Keratinocyte (primary cell): ENCODE measurements at regions not wholly inside any gene's neighbourhood (a gene's known extent, or its start where the extent isn't known, plus 50 kb on each side); places are given as distances from the start of the nearest gene placed in this dataset.

Experiments used
- DNase-seq: peaks from one replicate; pipeline ENCODE4 v3.0.0-alpha.2; 2011; ENCODE audit warnings: low read depth, missing footprints, low spot score
- FAIRE-seq: peaks from 2 replicates; lab custom pipeline; 2011; peaks lifted over from hg19 to GRCh38; lab: Jason Lieb, UNC
- H2AFZ ChIP-seq: 2 replicates; pipeline ENCODE4 v1.6.0; 2012; ENCODE audit warnings: low read length, control low read depth, inconsistent platforms; ENCODE audit not compliant: control insufficient read depth
- H3K27ac ChIP-seq: 2 replicates; pipeline ENCODE4 v1.5.1; 2011; ENCODE audit warnings: low read length; ENCODE audit not compliant: control insufficient read depth, insufficient read depth
- H3K27me3 ChIP-seq: 3 replicates; pipeline ENCODE4 v1.6.0; 2011; ENCODE audit warnings: low read length; ENCODE audit not compliant: control insufficient read depth, insufficient read depth; ENCODE audit errors: extremely low read depth
- H3K36me3 ChIP-seq, 2 experiments: 2 replicates in 1 of 2; 3 replicates in 1 of 2; pipeline ENCODE4 v1.5.1; 2011; ENCODE audit warnings: low read length in 2 of 2, mild to moderate bottlenecking in 1 of 2; ENCODE audit not compliant: control insufficient read depth in 2 of 2, insufficient read depth in 2 of 2; ENCODE audit errors: extremely low read depth in 1 of 2
- H3K4me1 ChIP-seq: 3 replicates; pipeline ENCODE4 v1.5.1; 2011; ENCODE audit warnings: low read length; ENCODE audit not compliant: control insufficient read depth, insufficient read depth; ENCODE audit errors: extremely low read depth
- H3K4me2 ChIP-seq: 3 replicates; pipeline ENCODE4 v1.6.0; 2011; ENCODE audit warnings: low read depth, low read length; ENCODE audit not compliant: control insufficient read depth, insufficient read depth; ENCODE audit errors: extremely low read depth
- H3K4me3 ChIP-seq, 3 experiments: fragments of 200-600 bp in 1 of 3; sonication (generic) in 1 of 3; 2 replicates in 2 of 3; 3 replicates in 1 of 3; pipeline ENCODE4 v1.5.1; 2011 to 2016; ENCODE audit warnings: low read length in 3 of 3, mild to moderate bottlenecking in 3 of 3, control low read depth in 2 of 3, inconsistent platforms in 1 of 3, low read depth in 1 of 3, mixed read lengths in 1 of 3, mixed run types in 1 of 3, moderate library complexity in 1 of 3; ENCODE audit not compliant: control insufficient read depth in 2 of 3, insufficient read depth in 2 of 3; ENCODE audit errors: extremely low read depth in 1 of 3
- H3K79me2 ChIP-seq: 2 replicates; pipeline ENCODE4 v1.6.0; 2012; ENCODE audit warnings: low read length; ENCODE audit not compliant: control insufficient read depth, insufficient read depth
- H3K9ac ChIP-seq: 3 replicates; pipeline ENCODE4 v1.6.0; 2011; ENCODE audit warnings: low read length; ENCODE audit not compliant: control insufficient read depth, insufficient read depth; ENCODE audit errors: extremely low read depth
- H3K9me1 ChIP-seq: 3 replicates; pipeline ENCODE4 v1.6.0; 2011; ENCODE audit warnings: low read length; ENCODE audit not compliant: control insufficient read depth, insufficient read depth; ENCODE audit errors: extremely low read depth
- H3K9me3 ChIP-seq: 2 replicates; pipeline ENCODE4 v1.5.1; 2012; ENCODE audit warnings: low read depth, low read length; ENCODE audit not compliant: control insufficient read depth
- H4K20me1 ChIP-seq: 3 replicates; pipeline ENCODE4 v1.6.0; 2011; ENCODE audit warnings: low read length; ENCODE audit not compliant: control insufficient read depth, insufficient read depth; ENCODE audit errors: extremely low read depth
- EZH2 ChIP-seq: IDR thresholded peaks from one replicate; pipeline ENCODE4 v1.6.1; 2012; ENCODE audit warnings: inconsistent platforms, mild to moderate bottlenecking, low read length, moderate library complexity
- dilution Hi-C: fragments of 300-500 bp; cut with MboI; formaldehyde crosslinking; loops from one replicate; pipeline ENCODE4 v1.7.0; 2020; ENCODE audit warnings: low sequenced_read_pairs; ENCODE audit not compliant: extremely low pct_ligation_motif_present
- TF ChIP-seq, protein P1 (sequence below), 3 experiments: IDR thresholded peaks in 1 of 3; conservative IDR thresholded peaks in 1 of 3; optimal IDR thresholded peaks in 1 of 3; 2 replicates in 2 of 3; 3 replicates in 1 of 3; pipeline versions ENCODE3 to v1.5.1; 2011; ENCODE audit warnings: low read length in 3 of 3, mild to moderate bottlenecking in 3 of 3, moderate library complexity in 2 of 3, control low read depth in 1 of 3, inconsistent platforms in 1 of 3; ENCODE audit not compliant: insufficient read depth in 2 of 3; ENCODE audit errors: extremely low read depth in 1 of 3

DNA sequence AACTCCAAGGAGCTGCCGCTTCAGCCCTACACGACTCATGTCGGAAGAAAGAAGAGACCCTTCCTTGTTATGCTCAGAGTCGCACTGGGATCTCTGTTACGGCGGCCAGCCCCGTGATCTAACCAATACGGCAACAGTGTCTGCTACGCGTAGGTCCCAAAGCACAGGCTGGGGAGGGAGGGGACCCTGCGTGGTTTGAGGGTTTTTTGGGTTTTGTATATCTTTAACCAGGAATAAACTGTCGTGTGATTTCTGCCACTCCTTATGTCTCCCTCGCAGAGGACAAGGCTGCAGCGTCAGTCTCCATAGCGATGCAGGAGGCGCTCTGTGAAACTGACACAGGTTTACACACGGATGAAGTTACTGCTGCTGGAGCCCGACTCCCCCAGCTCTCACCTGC is 60.0 kb upstream of the DIO3 start:
- Histone ChIP-seq H3K27ac (no peak overlapping the region), H3K4me1 (no peaks in the 10 kb centered on the region), H3K36me3 (no peaks in the 10 kb centered on the region), H3K79me2 (no peaks in the 10 kb centered on the region), H2AFZ (no peak overlapping the region), H3K27me3 (peaks cover 2% of the 10 kb centered on the region), H3K9me1 (no peaks in the 10 kb centered on the region), H3K4me2 (no peak overlapping the region), H3K9ac (no peak overlapping the region), H3K9me3 (peaks cover 15% of the 10 kb centered on the region), H3K4me3 (no peak overlapping the region), H4K20me1 (no peaks in the 10 kb centered on the region)
- DNase-seq (no peak), FAIRE-seq (no peak)
- TF ChIP-seq, protein P1, sequence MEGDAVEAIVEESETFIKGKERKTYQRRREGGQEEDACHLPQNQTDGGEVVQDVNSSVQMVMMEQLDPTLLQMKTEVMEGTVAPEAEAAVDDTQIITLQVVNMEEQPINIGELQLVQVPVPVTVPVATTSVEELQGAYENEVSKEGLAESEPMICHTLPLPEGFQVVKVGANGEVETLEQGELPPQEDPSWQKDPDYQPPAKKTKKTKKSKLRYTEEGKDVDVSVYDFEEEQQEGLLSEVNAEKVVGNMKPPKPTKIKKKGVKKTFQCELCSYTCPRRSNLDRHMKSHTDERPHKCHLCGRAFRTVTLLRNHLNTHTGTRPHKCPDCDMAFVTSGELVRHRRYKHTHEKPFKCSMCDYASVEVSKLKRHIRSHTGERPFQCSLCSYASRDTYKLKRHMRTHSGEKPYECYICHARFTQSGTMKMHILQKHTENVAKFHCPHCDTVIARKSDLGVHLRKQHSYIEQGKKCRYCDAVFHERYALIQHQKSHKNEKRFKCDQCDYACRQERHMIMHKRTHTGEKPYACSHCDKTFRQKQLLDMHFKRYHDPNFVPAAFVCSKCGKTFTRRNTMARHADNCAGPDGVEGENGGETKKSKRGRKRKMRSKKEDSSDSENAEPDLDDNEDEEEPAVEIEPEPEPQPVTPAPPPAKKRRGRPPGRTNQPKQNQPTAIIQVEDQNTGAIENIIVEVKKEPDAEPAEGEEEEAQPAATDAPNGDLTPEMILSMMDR (optimal IDR thresholded peaks at IDR 0.05 in 1 of 3, IDR thresholded peaks at IDR 0.05 in 1 of 3, conservative IDR thresholded peaks at IDR 0.05 in 1 of 3; ENCODE audit: extremely low read depth in 1 of 3, insufficient read depth in 2 of 3, low read length in 3 of 3) = no peak
- no peak for TF ChIP-seq EZH2
- dilution Hi-C loops = no loop called here

DNA sequence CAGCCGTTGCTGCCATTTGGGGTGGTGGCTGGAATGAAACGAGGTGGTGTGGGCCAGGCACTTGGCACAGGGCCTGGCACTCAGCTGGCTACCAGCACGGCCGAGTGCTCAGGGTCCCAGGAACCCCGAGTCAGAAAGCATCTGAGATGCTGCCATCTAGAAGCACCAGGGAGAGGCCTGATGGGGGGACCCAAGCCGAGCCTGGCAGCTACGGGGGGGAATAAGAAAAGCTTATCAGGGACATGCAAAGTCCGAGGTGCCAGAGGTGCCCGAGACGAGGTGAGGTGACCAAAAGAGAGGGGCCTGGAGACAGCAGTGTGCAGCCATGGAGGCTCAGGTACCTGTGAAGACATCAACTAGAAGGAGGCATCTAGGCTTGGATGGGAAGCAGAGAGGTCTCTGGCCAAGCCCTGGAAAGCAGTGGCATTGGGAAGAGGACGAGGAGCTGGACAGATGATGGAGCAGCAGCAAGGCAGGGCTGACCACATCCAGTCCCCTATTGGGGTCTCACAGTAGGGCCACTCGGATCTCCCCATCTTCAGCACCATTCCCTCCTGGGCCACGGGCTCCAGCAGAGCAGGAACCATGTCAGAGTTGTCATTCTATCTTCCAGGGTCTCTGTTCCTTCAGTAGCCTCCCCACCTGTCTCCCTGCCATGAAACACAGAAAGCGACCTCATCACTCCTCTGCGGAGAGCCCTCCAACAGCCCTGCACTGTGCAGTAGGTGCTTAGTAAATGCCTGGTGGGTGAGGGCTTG is 59.3 kb upstream of the DIO3 start:
- TF ChIP-seq, protein P1 (optimal IDR thresholded peaks at IDR 0.05 in 1 of 3, IDR thresholded peaks at IDR 0.05 in 1 of 3, conservative IDR thresholded peaks at IDR 0.05 in 1 of 3; ENCODE audit: extremely low read depth in 1 of 3, insufficient read depth in 2 of 3, low read length in 3 of 3) = no peak
- TF ChIP-seq EZH2 = no peak
- Histone ChIP-seq H4K20me1 (no peaks in the 10 kb centered on the region), H3K27ac (no peak overlapping the region), H3K4me2 (no peak overlapping the region), H3K79me2 (no peaks in the 10 kb centered on the region), H2AFZ (no peak overlapping the region), H3K9me3 (peaks cover 15% of the 10 kb centered on the region), H3K4me1 (no peaks in the 10 kb centered on the region), H3K9me1 (no peaks in the 10 kb centered on the region), H3K27me3 (no peaks in the 10 kb centered on the region), H3K4me3 (no peak overlapping the region), H3K36me3 (no peaks in the 10 kb centered on the region), H3K9ac (no peak overlapping the region)
- DNase-seq (no peak), FAIRE-seq (no peak)
- dilution Hi-C loops = no loop called here
